ENCODE measurements at regions not wholly inside any gene's neighbourhood (a gene's known extent, or its start where the extent isn't known, plus 50 kb on each side); places are given as distances from the start of the nearest gene placed in this dataset.

DNA sequence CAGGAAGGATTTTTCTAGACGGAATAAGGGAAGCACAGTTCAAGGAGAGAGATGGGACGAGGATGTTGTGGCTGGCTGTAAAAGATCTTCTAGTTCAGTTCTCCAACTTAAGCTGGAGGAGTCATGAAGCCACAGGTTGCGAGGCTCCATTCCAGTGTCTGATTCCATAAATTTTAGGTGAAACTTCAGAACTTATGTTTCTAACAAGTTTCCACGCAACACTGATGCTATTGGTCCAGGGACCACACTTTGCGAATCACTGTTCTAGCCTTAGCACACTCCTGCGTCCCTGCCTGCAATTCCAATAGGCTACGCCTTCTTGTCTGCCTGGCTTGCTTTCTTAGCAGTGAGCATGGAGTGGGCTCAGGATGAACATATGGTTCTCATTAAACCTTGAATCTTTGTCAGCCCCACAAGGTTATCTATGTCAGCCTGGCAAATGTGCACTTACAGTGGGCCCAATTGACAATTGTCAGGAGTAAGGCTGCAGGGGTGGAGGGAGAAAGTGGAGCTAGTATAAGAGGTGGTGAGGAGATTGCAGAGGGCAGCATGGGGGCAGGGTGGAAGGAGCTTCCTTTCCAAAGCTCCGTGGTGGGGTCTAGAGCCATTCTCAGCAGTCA, 438.1 kb upstream of the ST6GAL2 start:
- DNase-seq = no peak

DNA sequence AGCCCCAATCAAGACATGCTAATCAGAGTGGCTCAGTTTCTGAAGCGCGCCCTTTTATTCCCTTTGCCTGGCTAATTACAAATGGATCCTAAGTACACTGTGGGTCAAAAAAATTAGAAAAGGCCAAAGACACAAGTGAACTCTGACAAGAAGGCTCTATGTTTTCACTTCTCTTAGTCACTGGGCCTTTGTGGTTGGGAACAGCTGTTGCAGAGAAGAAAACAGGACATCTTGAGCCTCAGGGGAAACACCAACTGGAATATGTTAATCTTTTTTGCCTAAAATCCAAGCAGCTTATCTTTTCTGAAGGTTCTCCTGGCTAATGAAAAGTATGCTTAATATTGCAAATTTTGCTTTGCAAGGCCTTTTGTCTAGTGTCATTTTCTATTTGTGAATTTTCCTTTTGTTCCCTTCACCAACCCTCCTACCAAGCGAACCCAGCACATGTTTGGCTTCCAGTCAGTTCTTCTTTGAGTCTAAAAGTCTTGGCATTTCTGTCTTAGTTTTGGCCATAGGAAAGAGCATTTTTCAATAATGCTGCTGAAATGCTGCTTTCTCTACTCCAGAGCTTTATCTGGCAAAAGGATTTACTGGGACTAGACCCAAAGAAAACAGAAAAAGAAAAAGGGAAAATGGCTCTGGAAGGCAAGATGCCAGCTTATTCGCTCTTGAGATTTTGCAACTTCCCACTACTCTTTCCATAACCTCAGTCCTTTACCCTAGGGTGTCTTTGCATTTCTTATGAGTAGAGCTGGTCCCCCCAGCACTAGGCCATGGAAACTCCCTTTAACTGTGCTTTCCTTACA, 440.2 kb upstream of the ST6GAL2 start:
- DNase-seq = no peak

DNA sequence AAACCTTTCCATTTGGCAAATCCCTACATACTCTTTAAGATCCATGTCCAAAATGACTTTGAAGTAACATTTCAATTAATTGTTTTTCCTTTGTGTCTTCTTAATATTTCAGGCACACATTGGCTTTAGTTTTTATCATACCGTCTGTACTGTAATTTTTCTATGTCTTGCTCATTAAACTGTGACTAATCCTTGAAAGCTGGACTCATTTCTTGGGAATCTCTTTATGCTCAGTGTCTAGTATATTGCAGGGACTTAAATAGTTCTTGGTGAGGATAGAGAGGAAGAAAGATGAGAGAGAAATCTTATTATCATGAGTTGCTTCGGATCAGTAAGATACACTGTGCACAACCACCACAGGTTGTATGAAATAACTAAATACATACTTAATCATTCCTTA, 448.3 kb upstream of the ST6GAL2 start:
- no peak for DNase-seq

- DNase-seq = no peak
Measured at GRCh38 chr2:107336526-107336925, 450.6 kb upstream of the ST6GAL2 start.

DNA sequence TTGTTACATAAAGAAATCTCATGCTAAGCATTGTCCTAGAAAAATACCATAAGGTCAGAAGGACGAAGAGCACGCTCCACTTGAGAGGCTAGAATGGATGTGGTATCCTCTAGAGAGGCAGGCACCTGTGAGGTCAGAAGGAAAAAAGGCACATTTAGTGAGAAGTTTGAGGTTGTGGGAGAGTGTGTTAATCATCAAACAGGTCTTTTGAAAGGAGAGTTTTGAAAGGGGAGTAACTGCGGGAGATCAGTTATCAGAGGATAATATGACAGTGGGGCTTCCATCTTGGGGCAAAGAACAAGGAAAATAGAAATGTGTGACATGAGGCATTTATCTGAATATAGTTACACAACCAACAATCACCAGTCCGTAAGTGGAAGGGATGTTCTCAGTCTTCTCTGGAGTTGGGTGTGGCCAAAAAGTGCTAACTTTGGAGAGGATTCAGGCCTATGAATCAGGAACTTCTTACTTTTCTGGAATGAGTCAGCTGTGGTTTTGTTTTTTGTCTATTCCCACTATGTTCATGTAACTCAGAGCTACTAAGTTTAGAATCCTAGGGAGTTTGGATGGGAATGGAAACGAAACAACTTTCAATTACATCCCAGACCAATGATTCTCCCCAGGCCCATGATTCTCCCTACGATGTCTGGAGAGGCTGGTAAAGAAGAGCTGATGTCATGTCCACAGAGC, 451.4 kb upstream of the ST6GAL2 start:
- no peak for DNase-seq

DNA sequence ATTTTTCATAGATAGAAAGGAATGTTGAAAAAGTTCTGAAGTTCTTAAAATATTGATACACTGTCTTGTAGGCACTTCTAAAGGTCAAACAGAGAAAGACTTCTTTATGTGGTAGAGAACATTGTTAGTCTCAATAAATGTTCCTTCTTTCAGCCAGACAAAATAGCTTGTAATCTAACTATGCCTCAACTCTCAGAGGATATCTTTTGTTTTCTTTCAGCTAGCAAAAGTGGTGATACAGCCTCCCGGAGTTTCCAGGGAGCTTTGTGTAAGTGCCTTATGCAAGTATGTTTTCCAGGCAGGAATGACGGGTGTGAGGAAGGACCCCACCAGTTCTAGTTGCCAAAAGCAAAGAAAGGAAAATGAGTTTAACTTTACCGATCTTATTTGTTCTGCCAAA, 452.1 kb upstream of the ST6GAL2 start:
- no peak for DNase-seq

- DNase-seq = no peak
Measured at GRCh38 chr2:107338571-107338970, 452.6 kb upstream of the ST6GAL2 start.

DNA sequence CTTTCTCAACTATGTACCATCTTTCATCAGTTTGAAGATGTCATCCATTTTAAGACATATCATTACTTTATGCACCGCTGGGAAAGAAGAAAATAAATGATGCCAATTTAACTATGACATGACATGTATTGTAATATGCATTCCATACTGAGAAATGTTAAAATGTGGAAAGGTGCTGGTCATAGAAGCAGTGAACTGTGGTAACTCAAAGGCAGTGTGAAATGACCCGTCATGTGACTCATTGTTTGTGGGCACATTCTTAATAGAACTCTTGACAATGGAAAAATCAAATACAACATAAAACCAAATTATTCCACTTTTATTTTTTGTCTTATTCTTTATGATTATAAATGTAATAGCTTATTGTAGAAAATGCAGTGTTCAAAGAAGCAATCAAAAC, 455.0 kb upstream of the ST6GAL2 start:
- DNase-seq = no peak

DNA sequence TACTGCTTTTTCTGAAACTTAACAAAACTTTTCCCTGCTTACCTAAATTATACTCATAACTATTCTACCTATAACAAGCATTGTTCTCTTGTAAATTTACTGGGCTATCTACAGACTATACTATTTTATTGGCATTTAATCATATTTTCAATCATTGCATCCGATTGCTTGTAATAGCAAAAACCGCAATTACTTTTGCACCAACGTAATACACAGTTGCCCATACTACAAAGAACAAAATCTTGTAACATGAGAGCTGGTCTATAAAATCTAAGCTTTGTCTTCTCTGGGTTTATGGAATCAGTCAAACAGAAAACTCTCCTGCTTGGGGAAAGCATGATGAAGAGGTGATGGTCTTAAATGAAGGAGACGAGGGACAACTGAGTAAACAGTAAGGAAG, 463.4 kb upstream of the ST6GAL2 start:
- DNase-seq = no peak

- DNase-seq = no peak
Measured at GRCh38 chr2:107354175-107354574, 468.2 kb upstream of the ST6GAL2 start.

GRCh38 chr2:107358362-107358761, 468.3 kb upstream of the RGPD4 start:
- DNase-seq = peak; percentile 34

DNA sequence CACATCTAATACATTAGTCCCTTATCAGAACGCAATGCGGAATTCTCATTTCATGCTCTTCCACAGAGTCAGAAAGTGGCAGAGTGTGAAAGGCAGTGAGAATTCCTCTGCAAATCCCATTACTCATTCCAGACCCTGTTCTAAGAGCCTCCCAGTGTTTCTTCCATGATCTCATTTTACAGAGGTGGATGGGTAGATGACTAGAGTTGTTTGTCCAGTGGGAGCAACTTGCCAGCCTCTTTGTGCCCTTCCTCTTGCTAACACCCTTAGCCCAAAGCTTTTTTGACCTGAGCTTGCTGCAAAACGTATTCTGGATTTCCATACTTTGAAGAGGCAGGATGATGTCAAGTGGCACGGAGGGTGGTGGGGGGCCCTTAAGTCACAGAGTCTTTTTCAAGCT, 467.7 kb upstream of the RGPD4 start:
- DNase-seq = no peak

DNA sequence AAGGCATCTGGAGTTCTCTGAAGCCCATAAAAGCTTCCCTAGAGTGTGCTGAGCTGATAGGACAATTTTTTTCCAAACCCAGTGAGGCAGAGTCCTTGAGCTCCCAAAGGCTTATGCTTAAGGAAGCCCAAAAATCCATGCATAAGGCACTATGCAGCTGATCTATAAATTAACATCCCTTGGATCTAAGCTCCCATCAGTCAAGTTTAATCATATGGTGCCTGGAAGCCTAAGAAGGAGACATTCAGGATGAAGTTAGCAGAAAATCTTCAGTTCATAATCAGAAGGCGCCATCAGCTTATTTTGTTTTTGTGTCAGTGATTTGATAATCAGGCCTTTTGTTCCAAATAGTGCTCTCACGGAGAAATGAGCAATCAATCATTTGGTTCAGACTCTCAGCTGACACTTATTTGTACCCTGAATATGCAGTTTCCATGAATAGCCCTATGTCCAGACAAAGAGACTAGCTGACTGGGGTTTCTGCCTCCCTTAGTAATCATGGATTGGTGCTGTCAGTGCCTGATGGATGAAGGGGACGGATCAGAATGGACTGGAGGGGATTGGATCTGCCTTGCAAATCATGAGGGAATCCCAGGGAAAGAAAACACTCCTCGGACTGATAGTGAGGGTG, 464.8 kb upstream of the RGPD4 start:
- no peak for DNase-seq

DNA sequence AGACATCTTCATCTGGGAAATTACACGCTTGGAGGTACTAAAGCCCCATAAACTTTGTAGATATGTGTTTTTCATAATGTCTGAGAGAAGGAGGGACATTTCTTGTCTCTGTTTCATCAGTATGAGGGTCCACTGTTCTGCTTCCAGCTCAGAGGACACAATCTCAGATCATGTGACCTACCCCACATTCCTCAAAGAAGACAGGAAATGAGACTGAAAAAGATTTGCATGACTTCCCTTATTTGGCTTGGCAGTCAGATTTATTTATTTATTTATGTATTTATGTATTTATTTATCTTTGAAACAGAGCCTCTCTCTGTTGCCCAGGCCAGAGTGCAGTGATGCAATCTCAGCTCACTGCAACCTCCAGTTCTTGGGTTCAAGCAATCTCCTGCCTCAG, 463.7 kb upstream of the RGPD4 start:
- DNase-seq = no peak

GRCh38 chr2:107363806-107364205, 462.9 kb upstream of the RGPD4 start:
- DNase-seq = no peak

DNA sequence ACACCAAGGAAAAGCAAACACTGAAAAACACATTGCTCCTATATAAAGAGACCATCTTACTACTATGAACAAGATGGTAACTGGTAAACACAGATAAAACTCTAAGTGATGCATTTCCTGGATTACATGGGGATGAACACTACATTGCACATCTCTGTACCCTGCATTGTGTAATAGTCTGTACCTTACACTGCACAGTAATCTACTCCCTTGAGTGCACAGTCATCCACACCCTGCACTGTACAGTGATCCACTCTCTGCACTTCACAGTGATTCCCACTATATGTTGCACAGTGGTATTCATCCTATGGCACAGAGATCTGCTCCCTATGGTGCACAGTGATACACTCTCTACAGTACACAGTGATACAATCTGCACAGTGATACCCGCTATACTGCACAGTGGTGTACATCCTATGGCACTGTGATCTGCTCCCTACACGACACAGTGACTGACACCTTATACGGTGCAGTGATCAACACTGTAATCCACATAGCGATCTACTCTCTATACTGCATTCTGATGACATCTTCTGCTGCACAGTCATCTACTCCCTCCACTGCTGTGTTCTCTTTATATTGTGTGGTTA, 462.2 kb upstream of the RGPD4 start:
- DNase-seq = no peak

- no peak for DNase-seq
Measured at GRCh38 chr2:107374249-107374648, 452.4 kb upstream of the RGPD4 start.

- no peak for DNase-seq
Measured at GRCh38 chr2:107376909-107377308, 449.8 kb upstream of the RGPD4 start.

- DNase-seq = no peak
Measured at GRCh38 chr2:107380912-107381311, 445.8 kb upstream of the RGPD4 start.

DNA sequence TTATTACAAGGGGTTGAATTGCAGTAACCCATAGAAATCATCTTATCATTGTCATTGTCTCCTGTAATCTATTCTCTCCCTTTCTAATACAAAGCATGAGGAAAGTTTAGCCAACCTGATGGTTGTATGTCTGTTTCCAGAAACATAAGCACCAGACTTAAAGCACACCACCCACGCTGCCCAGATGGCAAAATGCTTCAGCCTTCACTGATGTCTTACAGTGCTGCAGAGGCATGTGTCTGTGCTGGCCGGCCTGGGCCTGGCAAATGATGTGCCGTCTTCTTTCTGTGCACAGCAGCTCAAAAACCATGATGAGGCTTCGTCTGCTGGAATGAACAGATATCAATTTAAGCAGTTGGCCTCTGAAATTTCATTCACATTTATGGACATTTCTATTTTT, 443.0 kb upstream of the RGPD4 start:
- no peak for DNase-seq

- no peak for DNase-seq
Measured at GRCh38 chr2:107384422-107384821, 442.3 kb upstream of the RGPD4 start.

GRCh38 chr2:107385921-107386320, 440.8 kb upstream of the RGPD4 start:
- DNase-seq = no peak

- DNase-seq = no peak
Measured at GRCh38 chr2:107392241-107392704, 434.4 kb upstream of the RGPD4 start.
